ENCODE measurements at regions not wholly inside any gene's neighbourhood (a gene's known extent, or its start where the extent isn't known, plus 50 kb on each side); places are given as distances from the start of the nearest gene placed in this dataset.
"Not testable (repeated sequence)": the region's sequence is repeated elsewhere in the genome, so short reads cannot be mapped to it uniquely, and the experiment has no call there.

- H3K9me3 ChIP-seq (ENCODE audit: control insufficient read depth, insufficient read depth, low read depth, low read length); H3K4me3 ChIP-seq (ENCODE audit: low read depth in 2 of 2, low read length in 2 of 2); H3K36me3 ChIP-seq (ENCODE audit: control insufficient read depth, insufficient read depth, low read length); CTCF ChIA-PET; POLR2A ChIA-PET; intact Hi-C loops (cut with micrococcal nuclease; ENCODE audit: unreplicated experiment); BruUV-seq (replicated peaks); H3K4me1 ChIP-seq (ENCODE audit: control insufficient read depth, insufficient read depth, low read length); in situ Hi-C loops (cut with HindIII; ENCODE audit: low pct_unique_long_range_greater_than_20kb, low sequenced_read_pairs); H3K27ac ChIP-seq (ENCODE audit: low read length); ATAC-seq; H3K27me3 ChIP-seq (ENCODE audit: control insufficient read depth, insufficient read depth, low read length); DNase-seq (ENCODE audit: low read depth, low spot score): not testable (repeated sequence)
Observed at GRCh38 chr9:88630574-88630973, 95.6 kb downstream of the NXNL2 start.

- H3K27me3 ChIP-seq (ENCODE audit: control insufficient read depth, insufficient read depth, low read length), result no peaks in the 10 kb centered on the region
- no peak overlapping the region for H3K27ac ChIP-seq (ENCODE audit: low read length)
- H3K9me3 ChIP-seq (ENCODE audit: control insufficient read depth, insufficient read depth, low read depth, low read length), result no peaks in the 10 kb centered on the region
- ChIA-PET POLR2A (no interaction called here), CTCF (no interaction called here)
- no peak overlapping the region for H3K4me3 ChIP-seq (ENCODE audit: low read depth in 2 of 2, low read length in 2 of 2)
- TF ChIP-seq SIN3A (IDR thresholded peaks at IDR 0.05; ENCODE audit: borderline replicate concordance, insufficient read depth, low read depth, low read length), result no peak
- no peak for TF ChIP-seq REST (IDR thresholded peaks at IDR 0.05; ENCODE audit: insufficient read depth in 1 of 2, low read depth in 2 of 2, low read length in 1 of 2)
- TF ChIP-seq CTCF (IDR thresholded peaks at IDR 0.05), result no peak
- no peak for TF ChIP-seq POLR2AphosphoS5 (IDR thresholded peaks at IDR 0.05; ENCODE audit: low read depth, low read length)
- TF ChIP-seq TCF7L2 (IDR thresholded peaks at IDR 0.05; ENCODE audit: low read depth, low read length), result no peak
- no peaks in the 10 kb centered on the region for H3K36me3 ChIP-seq (ENCODE audit: control insufficient read depth, insufficient read depth, low read length)
- DNase-seq (ENCODE audit: low read depth, low spot score) (no peak), ATAC-seq (no peak)
- no TSS peak for BruUV-seq (replicated peaks)
- in situ Hi-C loops (cut with HindIII; ENCODE audit: low pct_unique_long_range_greater_than_20kb, low sequenced_read_pairs), result no loop called here
- intact Hi-C loops (cut with micrococcal nuclease; ENCODE audit: unreplicated experiment), result no loop called here
- H3K4me1 ChIP-seq (ENCODE audit: control insufficient read depth, insufficient read depth, low read length), result no peaks in the 10 kb centered on the region
Observed at GRCh38 chr9:88635151-88635550, 100.2 kb downstream of the NXNL2 start.

GRCh38 chr9:88641456-88642240 lies 106.7 kb downstream of the NXNL2 start:
- Histone ChIP-seq H3K36me3 (ENCODE audit: control insufficient read depth, insufficient read depth, low read length) (no peaks in the 10 kb centered on the region), H3K4me3 (ENCODE audit: low read depth in 2 of 2, low read length in 2 of 2) (no peak overlapping the region), H3K27ac (ENCODE audit: low read length) (no peak overlapping the region), H3K27me3 (ENCODE audit: control insufficient read depth, insufficient read depth, low read length) (no peaks in the 10 kb centered on the region), H3K9me3 (ENCODE audit: control insufficient read depth, insufficient read depth, low read depth, low read length) (no peaks in the 10 kb centered on the region), H3K4me1 (ENCODE audit: control insufficient read depth, insufficient read depth, low read length) (no peaks in the 10 kb centered on the region)
- BruUV-seq (replicated peaks), result no TSS peak
- no peak for DNase-seq (ENCODE audit: low read depth, low spot score)
- POLR2A ChIA-PET, result no interaction called here
- TF ChIP-seq REST (IDR thresholded peaks at IDR 0.05; ENCODE audit: insufficient read depth in 1 of 2, low read depth in 2 of 2, low read length in 1 of 2), result no peak
- no peak for TF ChIP-seq POLR2AphosphoS5 (IDR thresholded peaks at IDR 0.05; ENCODE audit: low read depth, low read length)
- no peak for TF ChIP-seq TCF7L2 (IDR thresholded peaks at IDR 0.05; ENCODE audit: low read depth, low read length)
- TF ChIP-seq SIN3A (IDR thresholded peaks at IDR 0.05; ENCODE audit: borderline replicate concordance, insufficient read depth, low read depth, low read length), result no peak
- TF ChIP-seq CTCF (IDR thresholded peaks at IDR 0.05), result no peak
- CTCF ChIA-PET, result no interaction called here
- ATAC-seq, result no peak
- in situ Hi-C loops (cut with HindIII; ENCODE audit: low pct_unique_long_range_greater_than_20kb, low sequenced_read_pairs), result no loop called here
- intact Hi-C loops (cut with micrococcal nuclease; ENCODE audit: unreplicated experiment), result no loop called here
